Lung (tissue), 11 donors: ENCODE measurements at regions not wholly inside any gene's neighbourhood (a gene's known extent, or its start where the extent isn't known, plus 50 kb on each side); places are given as distances from the start of the nearest gene placed in this dataset.

Source experiments
- ATAC-seq: fragments of 200-7000 bp; cut with Tn5 transposase; one replicate; pipeline ENCODE4 v1.9.1; 2020; ENCODE audit warnings: moderate number of reproducible peaks; ENCODE audit not compliant: insufficient read depth, low FRiP score
- DNase-seq, 3 donors: peaks; one replicate each; pipeline ENCODE4 v3.0.0-alpha.2; 2013 to 2017
- H3K27ac ChIP-seq, 2 donors: one replicate each; pipeline ENCODE4 v1.5.1; 2013; ENCODE audit warnings: mild to moderate bottlenecking in 2 of 2, moderate library complexity in 2 of 2, control low read depth in 1 of 2, inconsistent platforms in 1 of 2, low read depth in 1 of 2, low read length in 1 of 2
- H3K27me3 ChIP-seq, 3 donors: one replicate each; pipeline ENCODE4 v1.5.1; 2013; ENCODE audit warnings: low read length in 2 of 3; ENCODE audit not compliant: control insufficient read depth in 3 of 3, insufficient read depth in 3 of 3
- H3K36me3 ChIP-seq, 4 donors: one replicate each; pipeline ENCODE4 v1.5.1; 2013; ENCODE audit warnings: low read length in 4 of 4, mild to moderate bottlenecking in 1 of 4, moderate library complexity in 1 of 4; ENCODE audit not compliant: control insufficient read depth in 4 of 4, insufficient read depth in 4 of 4
- H3K4me1 ChIP-seq, 5 donors: one replicate each; pipeline ENCODE4 v1.5.1; 2013; ENCODE audit warnings: low read length in 5 of 5, mild to moderate bottlenecking in 2 of 5, moderate library complexity in 1 of 5; ENCODE audit not compliant: control insufficient read depth in 5 of 5, insufficient read depth in 5 of 5
- H3K4me3 ChIP-seq: one replicate; pipeline ENCODE4 v1.5.1; 2013; ENCODE audit warnings: mild to moderate bottlenecking, control low read depth, moderate library complexity
- H3K9ac ChIP-seq, 2 donors: one replicate each; pipeline ENCODE4 v1.5.1; 2013; ENCODE audit warnings: low read length in 2 of 2, control low read depth in 1 of 2; ENCODE audit not compliant: insufficient read depth in 1 of 2
- H3K9me3 ChIP-seq, 4 donors: one replicate each; pipeline ENCODE4 v1.5.1; 2013; ENCODE audit warnings: low read length in 3 of 4, mild to moderate bottlenecking in 1 of 4, moderate library complexity in 1 of 4; ENCODE audit not compliant: control insufficient read depth in 4 of 4, insufficient read depth in 3 of 4
- CTCF ChIP-seq: IDR thresholded peaks from 2 replicates; pipeline ENCODE4 v1.5.1; 2012; ENCODE audit warnings: mild to moderate bottlenecking; ENCODE audit errors: control extremely low read depth, extremely low read depth
- WGBS, 2 donors: extraction: QIAGEN DNeasy Blood & Tissue Kit; methylation state at CpG; one replicate each; pipeline ENCODE4 v1.1.7; 2013; 5-methylcytosine and 5-hydroxymethylcytosine counted together
- donor health status: control.
- donor health status: control.
- donor health status: Bipolar disorder and iron deficiency.
- donor health status: healthy.
- donor health status: DM: yes; HTN: yes; CAD: no.

- no peak overlapping the region for H3K9ac ChIP-seq
- H3K4me3 ChIP-seq, result no peak overlapping the region
- peaks cover 0 to 7% (median 0%) of the 10 kb centered on the region in 5 donors for H3K4me1 ChIP-seq
- H3K36me3 ChIP-seq, result no peaks in the 10 kb centered on the region
- H3K9me3 ChIP-seq, result no peaks in the 10 kb centered on the region
- H3K27ac ChIP-seq, result no peak overlapping the region
- DNase-seq, result peak in 1 of 3 donors; percentile 17
- TF ChIP-seq CTCF, result no peak
- ATAC-seq, result no peak
- no peaks in the 10 kb centered on the region for H3K27me3 ChIP-seq
Observed at GRCh38 chr15:95501865-95502264, 828.6 kb upstream of the NR2F2 start.

DNA sequence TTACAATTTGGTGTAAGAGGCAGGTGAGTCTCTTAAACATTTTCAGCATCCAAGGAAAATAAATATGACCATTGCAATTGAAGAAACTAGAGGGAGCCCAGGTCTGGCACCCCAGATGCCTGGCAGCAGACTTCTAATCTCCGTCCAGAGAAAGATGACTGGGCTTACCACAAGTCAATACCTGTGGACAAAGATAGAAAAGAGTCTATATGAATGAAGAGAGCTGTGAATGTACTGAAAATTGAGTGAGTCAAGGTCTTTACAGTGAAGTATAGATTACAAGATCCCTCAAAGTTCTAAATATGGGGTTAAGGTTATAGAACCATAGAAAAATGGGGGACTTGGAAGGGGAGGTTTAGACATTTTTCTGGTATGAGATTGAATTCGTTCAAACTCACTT lies 827.4 kb upstream of the NR2F2 start:
- no peak for ATAC-seq
- WGBS, 2 donors, result 80 to 82% methylated on average over 2 of the region's 2 CpGs
- no peaks in the 10 kb centered on the region for H3K36me3 ChIP-seq

DNA sequence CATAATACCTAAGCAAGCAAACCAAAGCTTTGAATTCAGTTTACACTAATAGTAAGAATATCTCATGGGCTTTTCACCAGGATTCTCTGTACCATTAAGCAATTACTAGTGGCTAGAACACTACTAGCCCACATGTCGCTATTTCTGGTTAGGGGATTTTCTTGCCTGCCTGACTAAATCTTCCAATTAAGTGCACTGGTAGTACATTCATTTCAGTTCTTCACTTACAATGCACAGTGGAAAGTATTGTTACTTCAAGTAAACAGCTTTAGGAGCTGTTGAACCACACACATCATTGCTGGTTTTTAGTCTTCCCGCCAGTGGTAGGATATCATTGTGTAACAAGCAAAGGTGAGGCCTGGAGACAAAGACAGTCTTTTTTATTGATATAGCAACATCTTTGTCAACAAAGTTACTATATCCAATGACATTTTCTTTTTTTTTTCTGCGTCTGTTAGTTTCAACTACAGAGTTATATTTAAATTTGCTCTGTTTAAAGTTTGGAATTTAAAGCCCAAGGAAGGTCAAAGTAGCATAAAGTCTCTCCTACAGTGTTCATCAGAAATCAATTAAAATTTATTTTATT lies 826.8 kb upstream of the NR2F2 start:
- Histone ChIP-seq H3K4me1 (peaks cover 0 to 7% (median 0%) of the 10 kb centered on the region in 5 donors), H3K27ac (no peak overlapping the region), H3K27me3 (no peaks in the 10 kb centered on the region), H3K9me3 (no peaks in the 10 kb centered on the region), H3K36me3 (no peaks in the 10 kb centered on the region), H3K4me3 (no peak overlapping the region), H3K9ac (no peak overlapping the region)
- no peak for TF ChIP-seq CTCF
- 92 to 94% methylated on average over 3 of the region's 3 CpGs for WGBS, 2 donors
- ATAC-seq, result no peak
- no peak for DNase-seq

More for the DNA sequence above, 827.4 kb upstream of the NR2F2 start:
- Histone ChIP-seq H3K9me3 (no peaks in the 10 kb centered on the region), H3K4me1 (peaks cover 0 to 7% (median 0%) of the 10 kb centered on the region in 5 donors), H3K27me3 (no peaks in the 10 kb centered on the region), H3K4me3 (no peak overlapping the region), H3K27ac (no peak overlapping the region), H3K9ac (no peak overlapping the region)
- no peak for TF ChIP-seq CTCF
- DNase-seq, result no peak

GRCh38 chr15:95511671-95512070 lies 818.8 kb upstream of the NR2F2 start:
- Histone ChIP-seq H3K4me3 (no peak overlapping the region), H3K9me3 (peaks cover 0 to 3% (median 0%) of the 10 kb centered on the region in 4 donors), H3K4me1 (no peaks in the 10 kb centered on the region), H3K27ac (no peak overlapping the region), H3K27me3 (no peaks in the 10 kb centered on the region), H3K36me3 (no peaks in the 10 kb centered on the region), H3K9ac (no peak overlapping the region)
- TF ChIP-seq CTCF, result no peak
- no peak for DNase-seq
- ATAC-seq, result no peak
